Peyer's patch (tissue), 4 donors: ENCODE measurements at regions not wholly inside any gene's neighbourhood (a gene's known extent, or its start where the extent isn't known, plus 50 kb on each side); places are given as distances from the start of the nearest gene placed in this dataset.
A peak's percentile ranks its signal among the peaks of the same experiment; 100 is the strongest.
"Not testable (repeated sequence)": the region's sequence is repeated elsewhere in the genome, so short reads cannot be mapped to it uniquely, and the experiment has no call there.

Experiments
- DNase-seq, 3 donors: peaks; one replicate each; pipeline ENCODE4 v3.0.0-alpha.2; 2017 to 2019
- H3K27ac ChIP-seq, 4 donors: fragments of 200-600 bp; sonication (generic); one replicate each; pipeline ENCODE4 v1.5.1; 2016 to 2019
- H3K27me3 ChIP-seq, 2 donors: fragments of 200-600 bp; sonication (generic); one replicate each; pipeline ENCODE4 v1.5.1; 2019
- H3K36me3 ChIP-seq, 3 donors: fragments of 200-600 bp; sonication (generic); one replicate each; pipeline ENCODE4 v1.5.1; 2016 to 2019
- H3K4me1 ChIP-seq, 4 donors: fragments of 200-600 bp; sonication (generic); one replicate each; pipeline ENCODE4 v1.5.1; 2016 to 2019
- H3K4me3 ChIP-seq, 4 donors: fragments of 200-600 bp; sonication (generic); 1 replicate in 3 of 4; 2 replicates in 1 of 4; pipeline ENCODE4 v1.5.1; 2016 to 2019; ENCODE audit warnings: mild to moderate bottlenecking in 1 of 4
- H3K9me3 ChIP-seq, 4 donors: fragments of 200-600 bp; sonication (generic); one replicate each; pipeline ENCODE4 v1.5.1; 2016 to 2019; ENCODE audit warnings: mild to moderate bottlenecking in 1 of 4
- CTCF ChIP-seq, 6 experiments: fragments of 450-650 bp in 4 of 6; fragments of 200-600 bp in 2 of 6; sonication (generic) in 1 of 6; IDR thresholded peaks; one replicate each; pipeline ENCODE4 v1.5.1; 2017 to 2019; ENCODE audit warnings: antibody characterized with exemption in 6 of 6, mild to moderate bottlenecking in 3 of 6, moderate library complexity in 1 of 6
- POLR2A ChIP-seq, 2 donors: fragments of 450-650 bp; IDR thresholded peaks; one replicate each; pipeline ENCODE4 v1.5.1; 2017; ENCODE audit warnings: antibody characterized with exemption in 2 of 2, mild to moderate bottlenecking in 2 of 2, moderate library complexity in 2 of 2

- H3K4me3 ChIP-seq, result no peak overlapping the region
- no peak for TF ChIP-seq POLR2A (IDR thresholded peaks at IDR 0.05)
- TF ChIP-seq CTCF (IDR thresholded peaks at IDR 0.05), result no peak
- no peaks in the 10 kb centered on the region for H3K27me3 ChIP-seq
- no peaks in the 10 kb centered on the region for H3K9me3 ChIP-seq
- H3K4me1 ChIP-seq, result no peaks in the 10 kb centered on the region
- peak in 2 of 3 donors; percentile 11 to 25 for DNase-seq
- H3K27ac ChIP-seq, result no peak overlapping the region
- no peaks in the 10 kb centered on the region for H3K36me3 ChIP-seq
Observed at GRCh38 chr22:48758881-48759875, 1068.5 kb downstream of the BRD1 start.

- no peak overlapping the region for H3K27ac ChIP-seq
- DNase-seq, result peak in 2 of 3 donors; percentile 24 to 39
- no peaks in the 10 kb centered on the region for H3K9me3 ChIP-seq
- H3K4me3 ChIP-seq, result no peak overlapping the region
- H3K27me3 ChIP-seq, result no peaks in the 10 kb centered on the region
- TF ChIP-seq CTCF (IDR thresholded peaks at IDR 0.05) (no peak), POLR2A (IDR thresholded peaks at IDR 0.05) (no peak)
- no peaks in the 10 kb centered on the region for H3K36me3 ChIP-seq
- H3K4me1 ChIP-seq, result no peaks in the 10 kb centered on the region
Observed at GRCh38 chr22:48757985-48758561, 1069.6 kb downstream of the BRD1 start.

GRCh38 chr22:48757581-48757980 is 1070.1 kb downstream of the BRD1 start:
- no peak for TF ChIP-seq POLR2A (IDR thresholded peaks at IDR 0.05)
- TF ChIP-seq CTCF (IDR thresholded peaks at IDR 0.05), result no peak
- Histone ChIP-seq H3K4me3 (no peak overlapping the region), H3K27me3 (no peaks in the 10 kb centered on the region), H3K9me3 (no peaks in the 10 kb centered on the region), H3K27ac (no peak overlapping the region), H3K36me3 (no peaks in the 10 kb centered on the region), H3K4me1 (no peaks in the 10 kb centered on the region)
- peak; percentile 11 to 35 (median 34) for DNase-seq

GRCh38 chr22:48757135-48757534 is 1070.5 kb downstream of the BRD1 start:
- H3K4me1 ChIP-seq, H3K36me3 ChIP-seq: not testable (repeated sequence)

GRCh38 chr22:48756146-48757111 is 1071.2 kb downstream of the BRD1 start:
- DNase-seq, result peak in 2 of 3 donors; percentile 34 to 37
- H3K9me3 ChIP-seq, result no peaks in the 10 kb centered on the region
- no peaks in the 10 kb centered on the region for H3K36me3 ChIP-seq
- no peak overlapping the region for H3K27ac ChIP-seq
- no peak overlapping the region for H3K4me3 ChIP-seq
- no peak for TF ChIP-seq POLR2A (IDR thresholded peaks at IDR 0.05)
- no peaks in the 10 kb centered on the region for H3K4me1 ChIP-seq
- no peaks in the 10 kb centered on the region for H3K27me3 ChIP-seq

More at GRCh38 chr22:48757135-48757534, 1070.5 kb downstream of the BRD1 start:
- DNase-seq, H3K27ac ChIP-seq, H3K27me3 ChIP-seq, H3K4me3 ChIP-seq, H3K9me3 ChIP-seq: not testable (repeated sequence)
